ENCODE measurements at regions not wholly inside any gene's neighbourhood (a gene's known extent, or its start where the extent isn't known, plus 50 kb on each side); places are given as distances from the start of the nearest gene placed in this dataset.

GRCh38 chr11:45457649-45458048, 171.5 kb upstream of the SYT13 start:
- DNase-seq (ENCODE audit: insufficient read length, low spot score) (no peak), FAIRE-seq (no peak)
- TF ChIP-seq CTCF (IDR thresholded peaks at IDR 0.05; ENCODE audit: insufficient read depth, missing control alignments) = no peak

- no peak for FAIRE-seq
- DNase-seq (ENCODE audit: insufficient read length, low spot score) = no peak
- no peak for TF ChIP-seq CTCF (IDR thresholded peaks at IDR 0.05; ENCODE audit: insufficient read depth, missing control alignments)
Observed at GRCh38 chr11:45456686-45457085, 170.5 kb upstream of the SYT13 start.

- FAIRE-seq (no peak), DNase-seq (ENCODE audit: insufficient read length, low spot score) (no peak)
Observed at GRCh38 chr11:45455536-45455935, 169.4 kb upstream of the SYT13 start.

GRCh38 chr11:45454917-45455401, 168.8 kb upstream of the SYT13 start:
- FAIRE-seq (no peak), DNase-seq (ENCODE audit: insufficient read length, low spot score) (no peak)
- no peak for TF ChIP-seq CTCF (IDR thresholded peaks at IDR 0.05; ENCODE audit: insufficient read depth, missing control alignments)

More at GRCh38 chr11:45455536-45455935, 169.4 kb upstream of the SYT13 start:
- TF ChIP-seq CTCF (IDR thresholded peaks at IDR 0.05; ENCODE audit: insufficient read depth, missing control alignments) = no peak

- TF ChIP-seq CTCF (IDR thresholded peaks at IDR 0.05; ENCODE audit: insufficient read depth, missing control alignments) = no peak
- FAIRE-seq = no peak
Observed at GRCh38 chr11:45453721-45454120, 167.6 kb upstream of the SYT13 start.

GRCh38 chr11:45451766-45452440, 165.8 kb upstream of the SYT13 start:
- no peak for TF ChIP-seq CTCF (IDR thresholded peaks at IDR 0.05; ENCODE audit: insufficient read depth, missing control alignments)
- DNase-seq (ENCODE audit: insufficient read length, low spot score) (no peak), FAIRE-seq (no peak)

More at GRCh38 chr11:45453721-45454120, 167.6 kb upstream of the SYT13 start:
- no peak for DNase-seq (ENCODE audit: insufficient read length, low spot score)

- no peak for TF ChIP-seq CTCF (IDR thresholded peaks at IDR 0.05; ENCODE audit: insufficient read depth, missing control alignments)
- DNase-seq (ENCODE audit: insufficient read length, low spot score) (no peak), FAIRE-seq (no peak)
Observed at GRCh38 chr11:45450189-45450588, 164.0 kb upstream of the SYT13 start.
